Stimulated activated CD4-positive, alpha-beta T cell treated with anti-CD3 and anti-CD28 coated beads, Interleukin-4, amount 100 ng/mL, for 48 hours (primary cell): ENCODE measurements at regions not wholly inside any gene's neighbourhood (a gene's known extent, or its start where the extent isn't known, plus 50 kb on each side); places are given as distances from the start of the nearest gene placed in this dataset.

ENCODE experiments used
- DNase-seq, 2 donors: peaks; one replicate each; pipeline ENCODE4 v3.0.0-alpha.2; 2020; ENCODE audit warnings: low read depth in 2 of 2

DNA sequence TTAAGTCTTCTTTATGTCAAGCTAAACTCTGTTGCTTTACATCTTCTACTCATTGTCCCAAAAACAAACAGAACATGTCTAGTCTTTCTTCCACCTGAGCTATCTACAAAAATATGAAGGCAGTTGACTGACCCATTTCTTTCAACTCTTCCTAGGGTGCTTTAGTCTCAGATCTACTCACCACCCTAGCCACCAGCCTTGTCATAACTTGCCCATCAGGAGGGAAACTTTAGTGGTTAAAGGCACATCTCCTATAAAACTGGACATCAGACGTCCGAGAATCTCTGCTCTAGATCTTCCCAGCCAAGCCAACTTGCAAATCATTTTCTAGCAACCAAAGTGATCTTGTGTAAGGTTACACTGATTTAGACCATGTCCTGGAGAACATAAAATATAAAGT lies 205.0 kb downstream of the ACTL7B start:
- no peak for DNase-seq

DNA sequence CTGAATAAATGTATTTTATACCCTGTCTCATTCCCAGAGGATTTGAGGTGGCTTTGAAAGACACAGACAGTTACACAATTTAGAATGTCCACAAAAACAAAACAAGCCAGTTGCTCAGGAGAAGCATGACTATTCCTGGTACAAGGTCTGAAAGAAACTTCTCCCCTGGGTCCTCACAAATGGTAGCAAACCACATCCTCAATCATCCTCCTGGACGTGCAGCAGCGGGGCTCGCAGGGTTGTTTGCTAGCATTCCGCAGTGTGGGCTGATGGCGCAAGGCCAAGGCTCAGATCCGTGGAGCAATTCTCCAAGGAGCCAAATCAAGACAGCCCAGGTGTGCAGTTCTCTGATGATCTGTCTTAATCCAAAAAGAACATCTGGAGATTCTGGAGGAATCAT lies 210.3 kb downstream of the ACTL7B start:
- no peak for DNase-seq

DNA sequence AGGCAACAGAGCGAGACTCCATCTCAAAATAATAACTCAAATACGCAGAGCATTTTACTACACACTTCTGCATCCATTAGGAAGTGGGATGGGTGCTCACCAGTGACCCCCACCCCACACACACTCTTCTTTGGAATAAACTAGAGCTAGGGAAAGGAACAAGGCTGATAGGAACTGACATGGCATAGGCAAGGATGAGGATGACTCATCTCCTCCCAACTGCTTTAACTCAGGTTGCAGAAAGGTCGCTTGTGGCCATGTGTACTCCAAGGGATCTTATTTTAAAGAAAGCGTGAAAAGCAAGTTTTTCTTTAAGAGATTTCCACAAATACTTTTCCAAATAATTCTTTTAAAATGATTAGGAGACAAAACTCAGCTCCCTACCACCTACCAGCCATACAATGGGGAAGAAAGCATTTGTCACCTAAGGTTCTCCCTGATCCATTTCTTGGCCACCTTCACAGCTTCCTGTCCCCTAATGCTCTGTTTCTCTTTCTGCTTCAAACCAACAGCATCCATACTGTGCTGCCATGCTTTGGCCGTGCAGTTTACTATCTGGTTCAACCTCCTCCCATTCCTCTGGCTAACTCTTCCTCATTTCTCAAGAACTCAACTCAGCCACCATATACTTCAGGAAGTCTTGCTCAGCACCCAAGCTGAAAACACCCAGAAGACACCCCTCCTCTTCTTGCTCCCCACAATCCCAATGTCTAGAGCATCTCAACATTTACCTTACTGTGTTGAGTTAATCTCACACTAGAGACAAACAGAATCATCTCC lies 211.9 kb downstream of the ACTL7B start:
- no peak for DNase-seq

DNA sequence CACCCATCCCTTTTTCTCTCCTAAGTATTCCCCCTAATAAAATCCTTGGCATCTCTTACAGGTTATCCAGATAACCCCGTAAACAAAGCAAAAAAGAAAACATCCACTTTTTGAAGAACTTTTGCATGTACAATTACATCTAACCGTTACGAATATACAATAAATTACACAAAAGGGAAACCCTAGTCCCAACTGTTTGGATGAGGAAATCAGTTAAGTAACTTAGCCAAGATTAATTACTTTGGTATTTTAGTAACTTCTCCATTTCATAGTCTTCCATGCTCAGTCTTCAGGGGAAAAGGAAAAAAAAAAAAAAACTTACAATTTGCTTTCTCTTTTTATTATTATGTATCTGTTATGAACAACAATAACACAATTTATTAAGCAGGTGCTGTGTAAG lies 212.9 kb downstream of the ACTL7B start:
- DNase-seq = no peak

DNA sequence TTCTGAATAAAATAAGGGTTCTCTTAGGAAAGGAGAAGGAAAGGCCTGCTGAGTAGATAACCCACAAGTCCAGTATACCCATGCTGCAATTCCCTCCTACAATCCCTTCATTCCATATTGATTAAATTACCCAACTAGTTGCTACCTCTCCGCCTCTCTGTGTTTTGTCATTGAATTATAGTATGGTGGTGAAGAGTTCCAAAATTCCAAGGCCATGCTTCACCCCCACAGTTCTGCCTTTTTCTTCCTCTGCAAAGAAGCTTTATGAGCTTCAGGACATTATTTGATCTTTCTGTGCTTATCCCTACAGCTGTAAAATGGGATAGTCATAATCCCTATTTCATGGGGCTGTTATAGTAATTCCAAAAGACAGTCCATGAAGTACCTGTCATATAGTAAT lies 215.6 kb downstream of the ACTL7B start:
- no peak for DNase-seq

DNA sequence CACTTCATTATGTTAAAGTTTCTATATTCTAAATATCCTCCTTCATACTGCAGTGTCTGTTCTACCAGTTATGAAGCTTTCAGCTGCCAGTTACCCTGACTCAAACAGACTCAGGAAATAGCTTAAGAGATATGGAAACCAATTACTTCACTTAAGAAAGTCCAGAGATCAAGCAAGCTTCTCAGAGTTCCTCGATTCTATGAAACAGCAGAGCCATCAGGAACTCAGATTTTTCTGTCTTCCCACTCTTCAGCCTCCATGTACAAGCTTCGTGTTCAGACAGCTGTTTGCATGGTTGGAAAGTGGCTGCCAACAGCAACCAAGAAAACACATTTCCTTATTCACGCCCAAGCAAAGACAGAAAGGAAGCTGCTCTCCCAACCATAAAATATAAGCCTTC lies 216.1 kb downstream of the ACTL7B start:
- no peak for DNase-seq

DNA sequence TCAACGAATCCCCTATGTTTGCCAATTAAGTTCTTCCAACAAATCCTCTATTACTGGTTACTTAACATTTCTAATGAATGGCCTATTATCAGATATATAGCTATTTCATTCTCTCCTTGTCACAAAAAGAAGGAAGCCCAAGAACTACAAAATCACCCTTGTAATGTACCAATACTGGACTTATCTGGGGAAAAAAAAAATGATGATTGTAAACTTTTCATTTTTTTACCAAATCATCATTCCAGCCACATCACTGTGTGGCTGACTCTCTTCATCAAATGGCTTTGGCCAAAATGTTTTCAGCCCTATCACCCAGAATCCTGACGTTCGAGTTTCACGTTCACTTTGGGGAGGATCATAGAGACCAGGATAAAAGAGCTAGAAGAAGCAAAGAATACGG lies 216.7 kb downstream of the ACTL7B start:
- no peak for DNase-seq

DNA sequence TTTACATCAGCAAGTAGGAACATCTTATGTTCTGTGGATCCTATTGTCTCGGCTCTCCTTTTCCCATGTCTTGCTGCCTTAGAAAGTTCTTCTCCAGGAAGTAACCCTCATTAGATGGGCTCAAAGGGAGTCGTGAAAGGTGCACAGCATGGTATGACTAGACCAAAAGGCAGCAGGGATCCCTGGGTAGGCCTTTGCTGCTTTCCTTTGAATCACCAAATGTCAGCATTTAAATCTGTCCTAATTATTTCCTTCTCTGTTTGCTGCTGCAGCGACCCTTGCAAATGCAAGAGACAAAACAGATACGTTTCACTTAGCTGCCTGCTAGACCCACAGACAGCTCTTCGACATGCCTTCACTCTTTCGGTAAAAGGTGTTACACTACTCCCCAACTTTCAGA lies 218.4 kb downstream of the ACTL7B start:
- DNase-seq = no peak

DNA sequence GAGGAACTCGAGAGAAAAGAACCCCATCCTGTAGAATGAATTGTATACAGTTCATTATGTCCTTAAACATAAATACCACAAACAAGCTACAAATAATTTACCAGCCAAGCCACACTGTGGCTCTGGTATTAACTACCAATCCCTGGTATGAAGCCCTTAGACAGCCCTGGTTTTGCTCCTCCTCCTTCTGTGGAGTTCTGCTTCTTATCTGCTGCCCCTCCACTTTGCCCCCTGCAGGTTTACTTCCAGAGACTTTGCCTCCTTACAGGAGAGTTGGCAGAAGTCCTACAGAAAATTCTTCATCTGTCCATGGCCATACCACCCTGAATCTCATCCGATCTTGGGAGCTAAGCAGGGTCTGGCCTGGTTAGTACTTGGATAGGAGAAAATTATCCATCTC lies 219.8 kb downstream of the ACTL7B start:
- no peak for DNase-seq

DNA sequence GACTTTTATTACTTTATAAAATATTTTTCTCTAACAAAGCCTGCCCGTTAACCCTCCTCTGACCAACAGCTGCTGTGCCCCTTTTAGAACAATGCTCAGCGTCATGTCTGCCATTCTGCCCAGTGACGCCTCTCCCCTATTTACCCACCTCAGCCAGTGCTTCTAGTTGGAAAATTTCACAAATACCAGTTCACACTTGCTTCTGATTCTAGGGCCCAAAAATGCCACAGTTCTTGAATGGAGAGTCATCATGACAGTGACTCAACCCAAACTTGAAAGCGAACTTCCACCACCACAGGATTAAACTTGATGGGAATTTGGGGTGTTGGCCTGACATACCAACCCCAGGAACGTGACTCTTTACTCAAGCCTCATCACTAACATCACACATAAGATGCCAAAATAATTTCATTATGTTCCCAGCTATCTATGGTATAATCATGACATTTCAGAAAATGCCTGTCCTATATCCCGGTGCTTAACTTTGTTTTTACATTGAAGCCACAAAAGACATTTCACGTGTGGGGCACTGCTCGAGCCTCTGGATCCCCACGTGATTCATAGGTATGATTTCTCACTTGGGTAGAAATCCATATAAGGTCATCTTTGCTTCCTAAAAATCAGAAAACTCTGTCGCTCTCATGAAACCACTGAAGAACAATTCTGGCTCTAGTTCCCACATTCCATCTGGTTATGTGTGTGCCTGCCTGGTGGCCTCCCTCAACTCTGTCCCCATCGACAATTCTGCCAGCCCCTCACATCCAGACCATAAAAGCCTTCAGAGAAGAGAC lies 220.9 kb downstream of the ACTL7B start:
- DNase-seq = no peak

DNA sequence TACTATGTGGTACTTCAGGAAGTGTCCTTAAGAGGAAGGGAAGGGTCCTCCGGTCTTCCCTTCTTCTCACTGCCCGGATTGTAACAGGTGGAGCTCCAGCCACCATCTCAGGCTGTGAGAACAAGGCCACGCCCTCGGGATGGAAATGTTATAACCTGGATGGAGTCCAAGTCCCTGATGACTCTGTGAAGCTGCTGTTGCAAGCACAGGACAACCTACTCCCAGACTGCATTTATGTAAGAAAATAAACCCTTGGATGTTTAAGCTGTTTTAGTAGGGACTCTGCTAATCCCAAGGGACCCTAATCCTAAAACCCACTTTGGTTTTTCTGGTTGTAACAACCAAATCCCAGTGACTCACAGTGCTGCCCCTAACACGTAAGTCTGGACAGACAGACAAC lies 221.6 kb downstream of the ACTL7B start:
- no peak for DNase-seq

DNA sequence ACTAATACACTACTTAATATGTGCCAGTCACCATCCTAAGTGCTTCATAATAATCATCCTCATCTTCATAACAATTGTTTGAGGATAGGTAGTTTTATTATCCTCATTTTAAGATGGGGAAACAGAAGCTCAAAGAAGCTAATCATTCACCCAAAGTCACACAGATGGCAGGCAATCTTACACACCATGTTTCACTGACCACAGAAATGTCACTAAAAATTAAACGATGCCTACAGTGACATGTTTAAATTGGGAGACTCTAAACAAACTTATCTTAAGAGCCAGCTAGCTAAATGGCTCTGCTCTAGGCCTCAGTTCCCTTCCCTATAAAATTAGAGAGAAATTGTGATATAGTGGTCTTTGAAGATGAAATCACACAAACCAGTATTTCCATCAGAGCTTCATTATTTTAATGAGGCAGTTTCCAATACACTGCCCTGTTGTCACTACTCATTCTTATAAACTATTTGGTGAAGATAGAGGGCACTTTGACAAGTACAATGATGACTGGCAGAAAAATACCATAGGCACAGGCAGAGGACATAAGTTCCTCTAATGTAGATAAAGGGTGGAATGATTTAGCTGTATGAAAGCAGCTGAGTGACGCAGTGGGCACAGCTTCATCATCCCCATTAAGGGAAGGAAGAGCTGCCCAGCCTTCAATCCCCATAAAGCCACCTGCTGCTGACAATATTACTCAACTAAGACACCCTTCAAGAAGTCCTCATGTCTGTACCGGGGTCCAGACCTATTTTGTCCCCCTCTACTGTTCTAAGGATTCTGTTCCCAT lies 224.1 kb downstream of the ACTL7B start:
- no peak for DNase-seq

DNA sequence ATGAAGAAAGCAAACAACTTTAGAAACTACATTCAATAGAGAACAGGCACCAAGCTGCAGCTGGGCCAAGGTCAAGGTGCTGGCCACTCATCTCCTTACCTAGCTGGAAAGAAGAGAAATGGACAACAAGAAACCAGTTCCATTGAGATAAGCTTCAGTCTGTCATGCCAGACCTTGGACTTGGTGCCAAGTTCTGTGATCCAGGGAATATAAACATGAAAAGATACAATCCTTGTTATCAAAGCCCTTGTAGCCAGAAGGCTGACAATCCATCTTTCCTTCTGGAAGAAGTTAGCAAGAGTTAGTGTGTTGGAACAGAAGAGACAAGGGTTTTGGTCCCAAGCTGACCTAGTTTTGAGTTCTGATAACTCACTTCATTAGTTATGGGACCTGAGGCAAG lies 227.5 kb downstream of the ACTL7B start:
- DNase-seq = no peak

DNA sequence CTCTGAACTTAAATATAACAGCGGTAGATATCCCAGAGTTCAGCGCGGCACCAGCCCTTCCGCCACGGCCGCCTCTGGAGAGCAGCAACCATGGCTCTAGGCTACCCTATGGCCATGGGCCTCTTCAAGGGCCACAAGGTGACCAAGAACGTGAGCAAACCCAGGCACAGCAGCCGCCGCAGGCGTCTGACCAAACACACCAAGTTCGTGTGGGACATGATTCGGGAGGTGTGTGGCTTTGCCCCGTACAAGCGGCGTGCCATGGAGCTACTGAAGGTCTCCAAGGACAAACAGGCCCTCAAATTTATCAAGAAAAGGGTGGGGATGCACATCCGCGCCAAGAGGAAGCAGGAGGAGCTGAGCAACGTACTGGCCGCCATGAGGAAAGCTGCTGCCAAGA lies 229.0 kb downstream of the ACTL7B start:
- DNase-seq = no peak

DNA sequence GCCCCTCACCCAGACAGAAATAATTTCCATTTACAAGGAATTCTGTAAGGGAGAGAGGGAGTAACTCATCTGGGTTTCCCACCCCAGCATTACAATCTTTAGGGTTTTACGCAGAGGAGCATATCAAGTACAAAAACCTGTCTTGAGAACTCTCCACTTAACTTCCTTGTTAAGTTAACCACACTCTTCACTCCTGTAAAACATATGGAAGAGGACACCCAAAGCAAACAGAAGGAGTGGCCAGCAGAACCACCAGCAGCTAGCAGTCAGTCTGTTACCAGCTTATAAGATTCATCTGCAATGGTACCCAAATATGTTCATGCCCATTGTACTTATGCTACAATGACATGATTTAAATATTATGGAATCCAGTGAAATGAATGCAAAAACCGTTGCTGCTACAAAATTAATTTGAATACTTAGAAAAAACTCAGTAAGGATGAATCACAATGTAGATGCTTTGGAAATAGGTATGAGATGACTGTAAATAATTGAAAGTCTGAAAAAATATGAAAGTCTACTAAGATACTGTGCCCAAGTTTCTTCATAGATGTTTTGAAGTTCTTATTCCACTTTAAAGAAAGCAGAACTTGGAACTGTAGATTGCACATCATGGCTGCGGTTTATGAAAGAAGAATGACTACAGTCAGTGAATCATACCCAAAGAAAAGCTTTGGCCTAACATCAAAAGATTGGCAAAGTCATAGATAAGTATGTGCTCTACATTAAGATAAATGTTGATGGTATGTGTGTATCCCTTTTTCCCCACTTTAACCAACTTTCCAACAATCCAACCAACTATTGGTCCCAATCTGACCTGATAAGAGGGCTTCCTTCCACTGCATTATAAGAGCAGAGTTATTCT lies 233.6 kb downstream of the ACTL7B start:
- no peak for DNase-seq

DNA sequence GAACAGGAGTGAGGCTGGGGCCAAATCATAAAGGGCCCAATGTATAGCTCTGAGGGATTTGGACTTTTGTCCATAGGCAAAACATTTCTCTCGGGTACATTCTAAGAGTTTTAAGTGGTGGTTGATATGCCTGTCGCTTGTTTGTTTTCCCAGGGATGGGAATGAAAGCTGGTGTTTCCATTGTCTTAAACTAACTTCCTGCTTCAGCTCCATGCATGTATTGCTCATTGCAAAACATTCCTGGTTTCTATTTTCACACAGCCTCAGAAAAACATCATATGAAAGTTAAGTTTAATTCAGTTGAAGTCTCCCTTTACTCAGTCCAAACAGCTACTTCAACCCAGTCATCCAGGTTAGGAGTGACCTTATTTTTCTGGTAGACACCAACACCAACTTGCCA lies 235.0 kb downstream of the ACTL7B start:
- no peak for DNase-seq

DNA sequence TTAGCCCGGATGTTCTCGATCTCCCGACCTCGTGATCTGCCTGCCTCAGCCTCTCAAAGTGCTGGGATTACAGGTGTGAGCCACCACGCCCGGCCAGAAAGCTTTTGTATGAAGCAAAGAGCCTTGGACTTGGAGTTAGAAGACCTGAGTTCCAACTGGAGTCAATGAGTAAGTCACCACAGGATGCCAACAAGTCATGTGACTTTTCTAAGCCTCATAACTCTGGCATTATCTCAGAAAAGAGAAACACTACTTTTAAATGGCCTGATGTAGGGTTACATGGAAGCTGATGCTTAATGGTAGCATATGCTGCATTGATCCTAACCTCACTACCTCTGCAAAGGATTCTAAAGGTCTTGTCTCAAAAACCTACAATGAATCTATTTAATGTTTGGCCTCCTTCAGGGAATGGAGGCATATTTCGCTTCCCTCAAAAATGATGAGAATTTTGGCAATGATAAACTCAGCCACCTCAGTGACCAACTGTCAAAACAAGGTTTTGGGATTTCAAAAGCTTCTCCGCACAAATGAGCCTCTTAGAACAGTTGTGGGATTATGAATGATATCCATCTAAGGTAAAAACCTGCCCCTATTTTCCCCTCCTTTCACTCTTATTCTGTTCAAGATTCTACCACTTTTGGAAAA lies 236.8 kb downstream of the ACTL7B start:
- no peak for DNase-seq

DNA sequence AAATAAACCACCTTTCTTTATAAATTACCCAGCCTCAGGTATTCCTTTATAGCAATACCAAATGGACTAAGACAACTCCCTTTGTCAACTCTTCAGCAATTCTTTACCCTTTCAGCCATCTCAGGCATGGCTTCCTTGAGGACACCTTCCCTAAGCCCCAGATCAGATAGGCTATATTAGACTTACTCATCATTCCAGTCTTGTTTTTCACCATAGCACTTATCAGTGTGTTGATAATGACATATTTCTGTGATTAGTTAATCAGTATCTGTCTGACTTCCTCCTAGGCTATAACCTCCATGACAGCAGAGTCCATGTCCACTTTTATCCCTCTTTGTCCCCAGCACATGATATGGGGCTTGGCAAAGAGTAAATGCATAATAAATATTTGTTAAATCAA lies 238.1 kb downstream of the ACTL7B start:
- no peak for DNase-seq

DNA sequence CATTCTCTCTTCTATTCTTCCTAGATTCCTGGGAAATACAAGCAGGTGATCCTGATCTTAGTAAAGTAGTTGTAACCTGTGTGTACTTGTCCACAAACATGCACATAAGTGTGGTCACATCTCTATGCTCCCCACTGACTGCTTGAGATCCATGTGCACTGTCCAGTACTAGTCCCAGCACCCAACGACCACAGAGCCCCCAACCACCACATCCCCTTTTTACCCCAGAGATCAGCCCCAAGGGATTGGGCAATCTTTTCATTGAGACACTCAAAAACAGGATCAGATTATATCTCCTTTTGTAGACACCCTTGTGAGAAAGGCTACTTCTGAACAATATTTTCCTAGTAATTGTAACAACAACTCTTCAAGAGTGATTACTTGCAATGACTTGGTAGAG lies 240.6 kb downstream of the ACTL7B start:
- DNase-seq = no peak

DNA sequence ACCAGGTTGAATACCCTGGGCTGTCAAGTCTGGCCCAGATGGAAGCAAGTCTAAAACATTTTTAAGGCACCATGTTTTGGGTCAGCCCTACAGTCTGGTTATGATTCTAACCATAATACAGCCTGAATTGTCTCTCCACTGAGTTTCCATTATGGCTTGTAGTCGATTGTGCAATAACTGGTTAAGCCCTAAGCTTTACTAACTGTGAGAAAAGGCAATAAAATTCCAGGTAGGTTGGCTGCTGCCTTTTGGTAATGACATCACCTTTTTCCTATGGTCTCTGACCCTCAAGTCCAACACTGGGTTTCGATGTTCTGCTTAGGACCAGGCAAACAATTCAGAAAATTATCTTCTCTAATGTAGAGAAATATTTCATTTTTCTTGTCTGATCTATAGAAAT lies 243.3 kb downstream of the ACTL7B start:
- DNase-seq = no peak

DNA sequence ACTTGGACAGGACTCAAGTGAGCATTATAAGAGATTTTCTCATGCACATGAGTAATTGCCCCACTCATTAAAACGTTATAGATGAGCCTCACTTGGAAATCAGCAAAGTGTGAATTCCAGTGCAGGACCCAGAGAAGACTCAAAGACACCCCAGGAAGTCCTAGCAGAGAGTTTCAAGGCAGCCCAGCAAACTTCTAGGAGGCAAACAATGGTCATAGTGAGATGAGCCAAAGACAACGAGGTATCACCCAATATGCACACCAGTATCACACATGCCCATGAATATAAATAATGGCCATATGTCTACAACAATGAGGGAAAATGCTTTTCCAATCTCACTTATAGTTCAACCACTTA lies 245.9 kb downstream of the ACTL7B start:
- DNase-seq = no peak
